ENCODE measurements at regions not wholly inside any gene's neighbourhood (a gene's known extent, or its start where the extent isn't known, plus 50 kb on each side); places are given as distances from the start of the nearest gene placed in this dataset.

- TF ChIP-seq CTCF (IDR thresholded peaks at IDR 0.05) (peak in 1 of 12 donors; percentile 7), POLR2A (IDR thresholded peaks at IDR 0.05) (no peak)
These were observed 124.6 kb upstream of the NRBF2 start for GRCh38 chr10:63008491-63008890.
